Fibroblast of lung (primary cell): ENCODE measurements at regions not wholly inside any gene's neighbourhood (a gene's known extent, or its start where the extent isn't known, plus 50 kb on each side); places are given as distances from the start of the nearest gene placed in this dataset.

Experiments used
- EZH2 ChIP-seq: IDR thresholded peaks from 2 replicates; pipeline ENCODE4 v1.5.1; 2012; ENCODE audit warnings: low read length, control low read depth, mild to moderate bottlenecking; ENCODE audit errors: missing control alignments
- TF ChIP-seq, protein P1 (sequence below), 2 donors: IDR thresholded peaks in 1 of 2; conservative IDR thresholded peaks in 1 of 2; 1 replicate in 1 of 2; 2 replicates in 1 of 2; pipeline ENCODE4 v1.5.1; 2011 to 2012; ENCODE audit warnings: low read length in 2 of 2, control low read depth in 1 of 2, inconsistent platforms in 1 of 2, low read depth in 1 of 2, mild to moderate bottlenecking in 1 of 2

DNA sequence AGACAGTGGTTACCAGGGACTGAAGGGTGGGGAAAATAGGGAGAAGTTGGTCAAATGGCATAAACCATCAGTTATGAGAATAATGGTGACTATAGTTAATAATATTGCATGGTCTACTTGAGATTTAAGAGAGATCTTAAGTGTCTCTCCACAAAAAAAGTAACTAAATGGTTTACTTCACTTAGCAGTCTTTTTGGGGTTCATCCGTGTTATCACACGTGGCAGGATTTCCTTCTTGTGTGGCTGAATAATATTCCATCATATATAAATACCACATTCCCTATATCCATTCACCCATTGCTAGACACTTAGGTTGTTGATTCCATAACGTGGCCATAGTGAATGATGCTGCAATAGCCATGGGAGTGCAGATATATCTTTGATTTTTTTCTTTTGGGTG is 967.0 kb downstream of the UQCRFS1 start:
- TF ChIP-seq, protein P1, sequence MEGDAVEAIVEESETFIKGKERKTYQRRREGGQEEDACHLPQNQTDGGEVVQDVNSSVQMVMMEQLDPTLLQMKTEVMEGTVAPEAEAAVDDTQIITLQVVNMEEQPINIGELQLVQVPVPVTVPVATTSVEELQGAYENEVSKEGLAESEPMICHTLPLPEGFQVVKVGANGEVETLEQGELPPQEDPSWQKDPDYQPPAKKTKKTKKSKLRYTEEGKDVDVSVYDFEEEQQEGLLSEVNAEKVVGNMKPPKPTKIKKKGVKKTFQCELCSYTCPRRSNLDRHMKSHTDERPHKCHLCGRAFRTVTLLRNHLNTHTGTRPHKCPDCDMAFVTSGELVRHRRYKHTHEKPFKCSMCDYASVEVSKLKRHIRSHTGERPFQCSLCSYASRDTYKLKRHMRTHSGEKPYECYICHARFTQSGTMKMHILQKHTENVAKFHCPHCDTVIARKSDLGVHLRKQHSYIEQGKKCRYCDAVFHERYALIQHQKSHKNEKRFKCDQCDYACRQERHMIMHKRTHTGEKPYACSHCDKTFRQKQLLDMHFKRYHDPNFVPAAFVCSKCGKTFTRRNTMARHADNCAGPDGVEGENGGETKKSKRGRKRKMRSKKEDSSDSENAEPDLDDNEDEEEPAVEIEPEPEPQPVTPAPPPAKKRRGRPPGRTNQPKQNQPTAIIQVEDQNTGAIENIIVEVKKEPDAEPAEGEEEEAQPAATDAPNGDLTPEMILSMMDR (conservative IDR thresholded peaks at IDR 0.05 in 1 of 2, IDR thresholded peaks at IDR 0.05 in 1 of 2; ENCODE audit: low read depth in 1 of 2, low read length in 2 of 2): no peak
- no peak for TF ChIP-seq EZH2
